ENCODE measurements at regions not wholly inside any gene's neighbourhood (a gene's known extent, or its start where the extent isn't known, plus 50 kb on each side); places are given as distances from the start of the nearest gene placed in this dataset.

- H3K36me3 ChIP-seq = no peaks in the 10 kb centered on the region
- 58% methylated on average over 4 of the region's 4 CpGs for WGBS
- DNase-seq (ENCODE audit: low spot score in 2 of 2) = no peak
- no peaks in the 10 kb centered on the region for H3K27me3 ChIP-seq
- H3K27ac ChIP-seq = no peak overlapping the region
- no peak overlapping the region for H3K4me3 ChIP-seq
- H3K4me1 ChIP-seq = no peaks in the 10 kb centered on the region
- TF ChIP-seq CTCF (IDR thresholded peaks at IDR 0.05) (no peak), EP300 (IDR thresholded peaks at IDR 0.05) (no peak), POLR2A (IDR thresholded peaks at IDR 0.05) (no peak), POLR2AphosphoS5 (IDR thresholded peaks at IDR 0.05) (no peak)
- no peaks in the 10 kb centered on the region for H3K9me3 ChIP-seq
Measured at GRCh38 chr7:41122256-41122987, 580.5 kb downstream of the INHBA start.

GRCh38 chr7:41121228-41121627 is 581.7 kb downstream of the INHBA start:
- H3K4me1 ChIP-seq = no peaks in the 10 kb centered on the region
- no peak for DNase-seq (ENCODE audit: low spot score in 2 of 2)
- H3K9me3 ChIP-seq = no peaks in the 10 kb centered on the region
- no peak for TF ChIP-seq EP300 (IDR thresholded peaks at IDR 0.05)
- H3K27ac ChIP-seq = no peak overlapping the region
- H3K36me3 ChIP-seq = no peaks in the 10 kb centered on the region
- H3K27me3 ChIP-seq = no peaks in the 10 kb centered on the region
- no peak overlapping the region for H3K4me3 ChIP-seq

- 60% methylated on average over 4 of the region's 4 CpGs for WGBS
Measured at GRCh38 chr7:41118486-41118885, 584.4 kb downstream of the INHBA start.

GRCh38 chr7:41117431-41117830 is 585.5 kb downstream of the INHBA start:
- DNase-seq (ENCODE audit: low spot score in 2 of 2) = no peak
- Histone ChIP-seq H3K9me3 (no peaks in the 10 kb centered on the region), H3K4me3 (no peak overlapping the region), H3K27ac (no peak overlapping the region), H3K4me1 (no peaks in the 10 kb centered on the region), H3K36me3 (no peaks in the 10 kb centered on the region), H3K27me3 (no peaks in the 10 kb centered on the region)
- no peak for TF ChIP-seq POLR2A (IDR thresholded peaks at IDR 0.05)
- TF ChIP-seq POLR2AphosphoS5 (IDR thresholded peaks at IDR 0.05) = no peak
- TF ChIP-seq CTCF (IDR thresholded peaks at IDR 0.05) = no peak
- TF ChIP-seq EP300 (IDR thresholded peaks at IDR 0.05) = no peak
- WGBS = 68% methylated on average over 2 of the region's 2 CpGs

More at GRCh38 chr7:41118486-41118885, 584.4 kb downstream of the INHBA start:
- no peak overlapping the region for H3K27ac ChIP-seq
- H3K4me3 ChIP-seq = no peak overlapping the region
- TF ChIP-seq POLR2A (IDR thresholded peaks at IDR 0.05) (no peak), CTCF (IDR thresholded peaks at IDR 0.05) (no peak), POLR2AphosphoS5 (IDR thresholded peaks at IDR 0.05) (no peak), EP300 (IDR thresholded peaks at IDR 0.05) (no peak)
- no peaks in the 10 kb centered on the region for H3K9me3 ChIP-seq
- no peak for DNase-seq (ENCODE audit: low spot score in 2 of 2)
- H3K36me3 ChIP-seq = no peaks in the 10 kb centered on the region
- H3K4me1 ChIP-seq = no peaks in the 10 kb centered on the region
- H3K27me3 ChIP-seq = no peaks in the 10 kb centered on the region

GRCh38 chr7:41116817-41117216 is 586.1 kb downstream of the INHBA start:
- H3K27me3 ChIP-seq = no peaks in the 10 kb centered on the region
- H3K36me3 ChIP-seq = no peaks in the 10 kb centered on the region
- no peak overlapping the region for H3K27ac ChIP-seq
- no peaks in the 10 kb centered on the region for H3K4me1 ChIP-seq
- no peak for DNase-seq (ENCODE audit: low spot score in 2 of 2)
- TF ChIP-seq EP300 (IDR thresholded peaks at IDR 0.05) (no peak), POLR2AphosphoS5 (IDR thresholded peaks at IDR 0.05) (no peak), CTCF (IDR thresholded peaks at IDR 0.05) (no peak), POLR2A (IDR thresholded peaks at IDR 0.05) (no peak)
- 86% methylated on average over 1 of the region's 1 CpG for WGBS
- no peaks in the 10 kb centered on the region for H3K9me3 ChIP-seq
- H3K4me3 ChIP-seq = no peak overlapping the region

GRCh38 chr7:41116337-41116736 is 586.6 kb downstream of the INHBA start:
- no peaks in the 10 kb centered on the region for H3K9me3 ChIP-seq
- 82% methylated on average over 3 of the region's 3 CpGs for WGBS
- TF ChIP-seq POLR2AphosphoS5 (IDR thresholded peaks at IDR 0.05) = no peak
- no peak for TF ChIP-seq EP300 (IDR thresholded peaks at IDR 0.05)
- no peak for TF ChIP-seq CTCF (IDR thresholded peaks at IDR 0.05)
- TF ChIP-seq POLR2A (IDR thresholded peaks at IDR 0.05) = no peak
- no peaks in the 10 kb centered on the region for H3K27me3 ChIP-seq
- no peak overlapping the region for H3K27ac ChIP-seq
- no peaks in the 10 kb centered on the region for H3K4me1 ChIP-seq
- H3K4me3 ChIP-seq = no peak overlapping the region
- no peaks in the 10 kb centered on the region for H3K36me3 ChIP-seq
- DNase-seq (ENCODE audit: low spot score in 2 of 2) = no peak

Data from suprapubic skin (tissue), 4 donors.